ENCODE measurements at regions not wholly inside any gene's neighbourhood (a gene's known extent, or its start where the extent isn't known, plus 50 kb on each side); places are given as distances from the start of the nearest gene placed in this dataset.
"Not testable (repeated sequence)": the region's sequence is repeated elsewhere in the genome, so short reads cannot be mapped to it uniquely, and the experiment has no call there.

GRCh38 chr5:96200641-96201040 lies 232.4 kb downstream of the PCSK1 start:
- Mint-ChIP-seq H3K27me3 (peaks cover 15% of the 10 kb centered on the region), H3K27ac (no peak overlapping the region), H3K9me3 (no peaks in the 10 kb centered on the region), H3K4me1 (no peaks in the 10 kb centered on the region), H3K4me3 (no peak overlapping the region), H3K36me3 (ENCODE audit: low read depth) (no peaks in the 10 kb centered on the region)
- ATAC-seq = no peak
- no peak for DNase-seq

- no peak overlapping the region for H3K4me3 Mint-ChIP-seq
- H3K4me1 Mint-ChIP-seq = no peaks in the 10 kb centered on the region
- DNase-seq (no peak), ATAC-seq (no peak)
- no peaks in the 10 kb centered on the region for H3K9me3 Mint-ChIP-seq
- H3K27me3 Mint-ChIP-seq = peaks cover 12% of the 10 kb centered on the region
- no peak overlapping the region for H3K27ac Mint-ChIP-seq
- H3K36me3 Mint-ChIP-seq (ENCODE audit: low read depth) = no peaks in the 10 kb centered on the region
These were observed 233.3 kb downstream of the PCSK1 start for GRCh38 chr5:96199713-96200183.

- no peak for DNase-seq
- no peak overlapping the region for H3K4me3 Mint-ChIP-seq
- H3K27me3 Mint-ChIP-seq = peaks cover 12% of the 10 kb centered on the region
- H3K4me1 Mint-ChIP-seq = no peaks in the 10 kb centered on the region
- no peak overlapping the region for H3K27ac Mint-ChIP-seq
- ATAC-seq = no peak
- H3K36me3 Mint-ChIP-seq (ENCODE audit: low read depth) = no peaks in the 10 kb centered on the region
- no peaks in the 10 kb centered on the region for H3K9me3 Mint-ChIP-seq
These were observed 234.5 kb downstream of the PCSK1 start for GRCh38 chr5:96198356-96199058.

- not testable (repeated sequence) for H3K27ac Mint-ChIP-seq; H3K4me3 Mint-ChIP-seq; H3K9me3 Mint-ChIP-seq; ATAC-seq; DNase-seq; H3K4me1 Mint-ChIP-seq; H3K36me3 Mint-ChIP-seq (ENCODE audit: low read depth)
- H3K27me3 Mint-ChIP-seq = peaks cover 12% of the 10 kb centered on the region
These were observed 235.3 kb downstream of the PCSK1 start for GRCh38 chr5:96197767-96198166.

- Mint-ChIP-seq H3K36me3 (ENCODE audit: low read depth) (no peaks in the 10 kb centered on the region), H3K9me3 (no peaks in the 10 kb centered on the region), H3K27me3 (peaks cover 11% of the 10 kb centered on the region), H3K4me1 (no peaks in the 10 kb centered on the region), H3K27ac (no peak overlapping the region), H3K4me3 (no peak overlapping the region)
- DNase-seq (no peak), ATAC-seq (no peak)
These were observed 235.7 kb upstream of the ELL2 start for GRCh38 chr5:96197347-96197746.

- no peak for DNase-seq
- Mint-ChIP-seq H3K4me1 (no peaks in the 10 kb centered on the region), H3K4me3 (no peak overlapping the region), H3K27ac (no peak overlapping the region), H3K27me3 (peaks cover 9% of the 10 kb centered on the region), H3K36me3 (ENCODE audit: low read depth) (no peaks in the 10 kb centered on the region), H3K9me3 (no peaks in the 10 kb centered on the region)
- ATAC-seq = no peak
These were observed 235.2 kb upstream of the ELL2 start for GRCh38 chr5:96196890-96197289.

GRCh38 chr5:96196407-96196806 lies 234.8 kb upstream of the ELL2 start:
- H3K4me1 Mint-ChIP-seq = no peaks in the 10 kb centered on the region
- H3K9me3 Mint-ChIP-seq = no peaks in the 10 kb centered on the region
- H3K4me3 Mint-ChIP-seq = no peak overlapping the region
- H3K36me3 Mint-ChIP-seq (ENCODE audit: low read depth) = no peaks in the 10 kb centered on the region
- ATAC-seq = no peak
- no peak for DNase-seq
- H3K27ac Mint-ChIP-seq = no peak overlapping the region
- peaks cover 7% of the 10 kb centered on the region for H3K27me3 Mint-ChIP-seq

GRCh38 chr5:96195123-96195522 lies 233.5 kb upstream of the ELL2 start:
- Mint-ChIP-seq H3K36me3 (ENCODE audit: low read depth) (no peaks in the 10 kb centered on the region), H3K4me1 (no peaks in the 10 kb centered on the region), H3K4me3 (no peak overlapping the region), H3K27ac (no peak overlapping the region), H3K9me3 (no peaks in the 10 kb centered on the region), H3K27me3 (peaks cover 10% of the 10 kb centered on the region)
- DNase-seq (no peak), ATAC-seq (no peak)

GRCh38 chr5:96194593-96194992 lies 232.9 kb upstream of the ELL2 start:
- Mint-ChIP-seq H3K9me3 (no peaks in the 10 kb centered on the region), H3K27me3 (peaks cover 10% of the 10 kb centered on the region), H3K27ac (no peak overlapping the region), H3K4me3 (no peak overlapping the region), H3K36me3 (ENCODE audit: low read depth) (no peaks in the 10 kb centered on the region), H3K4me1 (no peaks in the 10 kb centered on the region)
- no peak for DNase-seq
- ATAC-seq = no peak

GRCh38 chr5:96193946-96194345 lies 232.3 kb upstream of the ELL2 start:
- ATAC-seq = no peak
- no peak for DNase-seq
- no peak overlapping the region for H3K27ac Mint-ChIP-seq

GRCh38 chr5:96189987-96190386 lies 228.3 kb upstream of the ELL2 start:
- no peaks in the 10 kb centered on the region for H3K4me1 Mint-ChIP-seq
- ATAC-seq (no peak), DNase-seq (no peak)
- peaks cover 14% of the 10 kb centered on the region for H3K9me3 Mint-ChIP-seq
- no peak overlapping the region for H3K27ac Mint-ChIP-seq
- H3K4me3 Mint-ChIP-seq = no peak overlapping the region
- peaks cover 28% of the 10 kb centered on the region for H3K27me3 Mint-ChIP-seq
- no peaks in the 10 kb centered on the region for H3K36me3 Mint-ChIP-seq (ENCODE audit: low read depth)

More at GRCh38 chr5:96193946-96194345, 232.3 kb upstream of the ELL2 start:
- H3K4me3 Mint-ChIP-seq = no peak overlapping the region
- no peaks in the 10 kb centered on the region for H3K4me1 Mint-ChIP-seq
- no peaks in the 10 kb centered on the region for H3K36me3 Mint-ChIP-seq (ENCODE audit: low read depth)
- peaks cover 15% of the 10 kb centered on the region for H3K27me3 Mint-ChIP-seq
- no peaks in the 10 kb centered on the region for H3K9me3 Mint-ChIP-seq

- DNase-seq (no peak), ATAC-seq (no peak)
- Mint-ChIP-seq H3K4me3 (no peak overlapping the region), H3K27ac (no peak overlapping the region), H3K36me3 (ENCODE audit: low read depth) (no peaks in the 10 kb centered on the region), H3K4me1 (no peaks in the 10 kb centered on the region), H3K27me3 (peaks cover 28% of the 10 kb centered on the region), H3K9me3 (peaks cover 17% of the 10 kb centered on the region)
These were observed 227.6 kb upstream of the ELL2 start for GRCh38 chr5:96189028-96189826.

- no peaks in the 10 kb centered on the region for H3K4me1 Mint-ChIP-seq
- DNase-seq (no peak), ATAC-seq (no peak)
- H3K9me3 Mint-ChIP-seq = peaks cover 17% of the 10 kb centered on the region
- peaks cover 22% of the 10 kb centered on the region for H3K27me3 Mint-ChIP-seq
- H3K4me3 Mint-ChIP-seq = no peak overlapping the region
- no peaks in the 10 kb centered on the region for H3K36me3 Mint-ChIP-seq (ENCODE audit: low read depth)
- no peak overlapping the region for H3K27ac Mint-ChIP-seq
These were observed 225.8 kb upstream of the ELL2 start for GRCh38 chr5:96187309-96188027.

GRCh38 chr5:96184510-96184909 lies 222.9 kb upstream of the ELL2 start:
- not testable (repeated sequence) for H3K4me1 Mint-ChIP-seq; H3K4me3 Mint-ChIP-seq; H3K36me3 Mint-ChIP-seq (ENCODE audit: low read depth); H3K27ac Mint-ChIP-seq; ATAC-seq; DNase-seq
- H3K9me3 Mint-ChIP-seq = peaks cover 17% of the 10 kb centered on the region
- H3K27me3 Mint-ChIP-seq = peaks cover 19% of the 10 kb centered on the region
